Bronchial epithelial cell (primary cell): ENCODE measurements at regions not wholly inside any gene's neighbourhood (a gene's known extent, or its start where the extent isn't known, plus 50 kb on each side); places are given as distances from the start of the nearest gene placed in this dataset.

Experiments
- DNase-seq: peaks from one replicate; pipeline ENCODE4 v3.0.0-alpha.2; 2010; ENCODE audit warnings: low read depth
- FAIRE-seq: peaks from 2 replicates; lab custom pipeline; 2011; peaks lifted over from hg19 to GRCh38; lab: Jason Lieb, UNC
- H3K27me3 ChIP-seq: 2 replicates; pipeline ENCODE4 v1.5.1; 2011; ENCODE audit warnings: low read length; ENCODE audit not compliant: control insufficient read depth, insufficient read depth
- H3K36me3 ChIP-seq: 2 replicates; pipeline ENCODE4 v1.5.1; 2011; ENCODE audit warnings: low read length; ENCODE audit not compliant: control insufficient read depth, insufficient read depth
- H3K4me3 ChIP-seq: 2 replicates; pipeline ENCODE4 v1.5.1; 2011; ENCODE audit warnings: mild to moderate bottlenecking, low read depth, low read length, control low read depth
- CTCF ChIP-seq: IDR thresholded peaks from 2 replicates; pipeline ENCODE4 v1.5.1; 2011; ENCODE audit warnings: mild to moderate bottlenecking, moderate library complexity, low read length, control low read depth, inconsistent platforms; ENCODE audit not compliant: insufficient read depth, severe bottlenecking

DNA sequence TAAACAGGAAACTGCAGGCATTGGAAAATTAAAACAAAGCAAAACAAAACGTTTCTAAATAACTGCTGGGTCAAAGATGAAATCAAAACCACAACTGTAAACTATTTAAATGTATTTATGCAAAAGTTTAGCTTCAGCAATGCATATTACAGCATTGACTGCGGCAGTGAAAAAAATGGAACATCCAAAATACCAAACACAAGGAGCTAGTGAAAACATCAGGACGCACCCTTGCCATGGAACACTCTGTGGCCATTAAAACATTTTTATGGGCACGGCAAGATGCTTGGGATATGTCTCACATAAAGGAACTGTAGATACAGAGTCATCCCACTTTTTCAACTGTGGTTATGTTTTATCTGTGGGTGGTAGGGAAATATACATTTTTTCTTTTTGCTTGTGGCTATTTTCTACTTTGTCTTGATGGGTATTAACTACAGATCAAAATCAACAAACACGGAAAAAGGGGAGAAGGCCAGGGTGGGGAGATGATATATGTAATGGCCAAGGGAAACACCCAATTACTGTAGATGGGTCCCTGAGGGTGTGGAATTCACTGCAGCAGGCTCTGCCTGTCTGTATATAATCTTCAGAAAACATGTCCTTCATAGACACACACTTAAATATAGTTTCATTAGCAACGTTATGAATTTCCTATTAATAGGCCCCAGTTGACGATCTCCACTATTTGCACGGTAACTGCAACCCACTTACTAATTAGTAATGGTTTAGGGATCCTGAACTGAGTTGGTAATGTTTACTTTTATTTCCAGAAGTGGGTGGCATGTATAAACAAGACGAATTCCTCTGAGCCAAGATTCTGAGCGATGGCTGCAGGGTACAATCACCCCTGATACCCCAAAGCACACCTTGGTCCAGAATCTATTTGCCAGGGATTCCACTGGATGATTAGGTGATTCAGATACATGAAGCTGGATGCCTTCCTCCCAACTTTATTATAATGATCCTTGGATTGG lies 110.5 kb downstream of the ACKR3 start:
- H3K27me3 ChIP-seq = no peaks in the 10 kb centered on the region
- H3K36me3 ChIP-seq = no peaks in the 10 kb centered on the region
- DNase-seq (peak; percentile 78), FAIRE-seq (no peak)
- no peak overlapping the region for H3K4me3 ChIP-seq
- no peak for TF ChIP-seq CTCF

DNA sequence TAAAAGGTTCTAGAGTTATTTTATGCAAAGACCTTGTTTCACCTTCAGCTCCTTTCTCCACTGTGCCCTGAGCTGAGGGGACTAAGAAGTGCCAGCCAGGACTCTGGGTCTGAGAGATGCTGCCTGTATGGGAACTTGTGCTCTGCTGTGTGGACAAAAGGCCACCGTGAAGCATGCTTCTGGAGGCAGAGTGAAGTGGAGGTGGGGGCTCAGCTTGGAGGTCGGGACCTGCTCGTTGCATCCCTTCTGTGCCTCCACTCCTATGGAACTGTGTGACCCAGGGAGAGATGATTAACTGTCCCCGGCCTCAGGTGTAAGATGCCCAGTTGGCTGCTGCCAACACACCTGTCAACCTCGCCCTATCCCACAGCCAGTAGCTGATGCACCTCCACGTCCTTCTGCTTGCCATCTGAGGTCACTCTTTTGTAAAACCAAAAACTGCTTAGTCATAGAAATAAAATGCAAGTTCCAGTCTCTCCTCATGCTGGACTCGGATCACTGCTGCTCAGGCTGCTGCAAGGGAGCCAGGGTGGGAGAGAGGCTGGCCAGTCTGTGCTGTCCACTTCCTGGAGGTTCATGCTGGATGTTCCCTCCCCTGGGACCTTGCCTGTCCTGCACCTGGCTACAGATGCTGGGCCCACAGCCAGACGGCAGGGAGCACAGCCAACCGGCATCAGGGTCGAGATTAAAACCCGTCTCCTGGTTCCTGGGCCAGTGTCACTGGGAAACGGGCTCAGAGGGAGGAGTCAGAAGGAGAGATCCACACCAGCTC lies 113.2 kb downstream of the ACKR3 start:
- FAIRE-seq = peak; percentile 73
- H3K4me3 ChIP-seq = no peak overlapping the region
- no peaks in the 10 kb centered on the region for H3K27me3 ChIP-seq
- no peaks in the 10 kb centered on the region for H3K36me3 ChIP-seq
- TF ChIP-seq CTCF = no peak
- DNase-seq = no peak

GRCh38 chr2:236684504-236685256 lies 115.1 kb downstream of the ACKR3 start:
- TF ChIP-seq CTCF = no peak
- DNase-seq (no peak), FAIRE-seq (no peak)
- Histone ChIP-seq H3K36me3 (no peaks in the 10 kb centered on the region), H3K27me3 (no peaks in the 10 kb centered on the region), H3K4me3 (no peak overlapping the region)

DNA sequence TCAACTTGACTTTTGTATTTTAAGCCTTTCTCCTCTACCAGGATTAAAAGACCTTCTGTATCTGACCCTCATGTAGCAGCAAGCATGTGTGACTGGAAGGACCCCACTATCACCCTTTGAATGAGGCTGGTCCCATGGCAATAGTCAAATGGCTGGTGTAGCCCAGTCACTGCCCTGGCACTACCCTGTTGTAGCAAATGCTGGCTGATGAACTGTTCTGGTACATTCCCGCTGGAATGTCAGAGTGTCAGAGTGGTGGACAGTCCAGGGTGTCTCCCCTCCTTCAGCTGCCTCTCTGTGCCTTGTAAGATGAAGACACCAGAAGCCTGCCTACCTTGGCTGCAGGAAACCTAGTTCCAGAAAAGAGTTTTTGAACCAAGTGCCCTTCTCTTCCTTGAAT lies 115.7 kb downstream of the ACKR3 start:
- no peak for FAIRE-seq
- H3K27me3 ChIP-seq = no peaks in the 10 kb centered on the region
- no peak for DNase-seq
- no peak overlapping the region for H3K4me3 ChIP-seq
- no peak for TF ChIP-seq CTCF
- no peaks in the 10 kb centered on the region for H3K36me3 ChIP-seq

GRCh38 chr2:236685979-236686520 lies 116.4 kb downstream of the ACKR3 start:
- no peak for TF ChIP-seq CTCF
- H3K4me3 ChIP-seq = no peak overlapping the region
- no peaks in the 10 kb centered on the region for H3K27me3 ChIP-seq
- FAIRE-seq (no peak), DNase-seq (no peak)
- no peaks in the 10 kb centered on the region for H3K36me3 ChIP-seq
